HG02571 (cell line): ENCODE measurements at regions not wholly inside any gene's neighbourhood (a gene's known extent, or its start where the extent isn't known, plus 50 kb on each side); places are given as distances from the start of the nearest gene placed in this dataset.

Experiments
- ATAC-seq: cut with Tn5 transposase; IDR thresholded peaks from one replicate; pipeline ENCODE4 v1.9.1; 2021; ENCODE audit warnings: mild to moderate bottlenecking, moderate library complexity; ENCODE audit not compliant: unreplicated experiment

GRCh38 chr3:43932921-43933320 lies 242.2 kb downstream of the ABHD5 start:
- ATAC-seq, result no peak

- ATAC-seq, result no peak
These were observed 257.3 kb downstream of the ABHD5 start for GRCh38 chr3:43948013-43948412.

- ATAC-seq, result no peak
These were observed 258.9 kb downstream of the ABHD5 start for GRCh38 chr3:43949594-43949993.

- ATAC-seq, result no peak
These were observed 260.0 kb downstream of the ABHD5 start for GRCh38 chr3:43950775-43951174.

GRCh38 chr3:43951813-43952212 lies 261.1 kb downstream of the ABHD5 start:
- no peak for ATAC-seq

- ATAC-seq, result no peak
These were observed 262.6 kb downstream of the ABHD5 start for GRCh38 chr3:43953380-43953779.

GRCh38 chr3:43953814-43954692 lies 263.3 kb downstream of the ABHD5 start:
- ATAC-seq, result no peak

GRCh38 chr3:43956945-43957344 lies 266.2 kb downstream of the ABHD5 start:
- no peak for ATAC-seq

- peak; percentile 61 for ATAC-seq
These were observed 266.8 kb downstream of the ABHD5 start for GRCh38 chr3:43957553-43957952.

- no peak for ATAC-seq
These were observed 267.4 kb downstream of the ABHD5 start for GRCh38 chr3:43958005-43958770.

- no peak for ATAC-seq
These were observed 268.2 kb downstream of the ABHD5 start for GRCh38 chr3:43958973-43959372.

GRCh38 chr3:43959498-43960447 lies 269.0 kb downstream of the ABHD5 start:
- no peak for ATAC-seq

- ATAC-seq, result no peak
These were observed 269.7 kb downstream of the ABHD5 start for GRCh38 chr3:43960448-43960840.

- ATAC-seq, result no peak
These were observed 271.3 kb downstream of the ABHD5 start for GRCh38 chr3:43962043-43962442.

GRCh38 chr3:43963208-43963607 lies 272.5 kb downstream of the ABHD5 start:
- no peak for ATAC-seq

- ATAC-seq, result no peak
These were observed 273.9 kb downstream of the ABHD5 start for GRCh38 chr3:43964640-43965039.

GRCh38 chr3:43965656-43966055 lies 274.9 kb downstream of the ABHD5 start:
- no peak for ATAC-seq

- ATAC-seq, result no peak
These were observed 275.4 kb downstream of the ABHD5 start for GRCh38 chr3:43966126-43966525.

GRCh38 chr3:43966530-43966929 lies 275.2 kb upstream of the TOPAZ1 start:
- no peak for ATAC-seq

GRCh38 chr3:43968465-43968864 lies 273.2 kb upstream of the TOPAZ1 start:
- no peak for ATAC-seq

GRCh38 chr3:43969944-43970343 lies 271.7 kb upstream of the TOPAZ1 start:
- no peak for ATAC-seq
